Cardiac muscle cell (in vitro differentiated cells and primary cell): ENCODE measurements at regions not wholly inside any gene's neighbourhood (a gene's known extent, or its start where the extent isn't known, plus 50 kb on each side); places are given as distances from the start of the nearest gene placed in this dataset.

Experiments
- DNase-seq, 2 donors: peaks; one replicate each; pipeline versions ENCODE4 v3.0.0 to v3.0.0-alpha.2; 2010 to 2017; ENCODE audit warnings: low read depth in 1 of 2, low spot score in 1 of 2
- H3K27ac ChIP-seq: fragments of 200-600 bp; sonication (generic); 2 replicates; pipeline ENCODE4 v1.5.1; 2016
- H3K27me3 ChIP-seq: fragments of 200-600 bp; sonication (generic); 2 replicates; pipeline ENCODE4 v1.6.0; 2016; ENCODE audit warnings: control low read depth
- H3K36me3 ChIP-seq: fragments of 200-600 bp; sonication (generic); 2 replicates; pipeline ENCODE4 v1.5.1; 2016; ENCODE audit warnings: control low read depth
- H3K4me1 ChIP-seq: fragments of 200-600 bp; sonication (generic); 2 replicates; pipeline ENCODE4 v1.8.1; 2017; ENCODE audit warnings: low read depth, mild to moderate bottlenecking, mixed run types
- H3K4me3 ChIP-seq: fragments of 200-600 bp; sonication (generic); 2 replicates; pipeline ENCODE4 v1.5.1; 2016; ENCODE audit warnings: mild to moderate bottlenecking
- H3K9me3 ChIP-seq: fragments of 200-600 bp; sonication (generic); 2 replicates; pipeline ENCODE4 v1.5.1; 2017; ENCODE audit warnings: low read depth, mild to moderate bottlenecking, control low read depth
- TF ChIP-seq, protein P1 (sequence below): IDR thresholded peaks from 2 replicates; pipeline ENCODE4 v1.5.1; 2012; ENCODE audit warnings: low read depth, mild to moderate bottlenecking, low read length

DNA sequence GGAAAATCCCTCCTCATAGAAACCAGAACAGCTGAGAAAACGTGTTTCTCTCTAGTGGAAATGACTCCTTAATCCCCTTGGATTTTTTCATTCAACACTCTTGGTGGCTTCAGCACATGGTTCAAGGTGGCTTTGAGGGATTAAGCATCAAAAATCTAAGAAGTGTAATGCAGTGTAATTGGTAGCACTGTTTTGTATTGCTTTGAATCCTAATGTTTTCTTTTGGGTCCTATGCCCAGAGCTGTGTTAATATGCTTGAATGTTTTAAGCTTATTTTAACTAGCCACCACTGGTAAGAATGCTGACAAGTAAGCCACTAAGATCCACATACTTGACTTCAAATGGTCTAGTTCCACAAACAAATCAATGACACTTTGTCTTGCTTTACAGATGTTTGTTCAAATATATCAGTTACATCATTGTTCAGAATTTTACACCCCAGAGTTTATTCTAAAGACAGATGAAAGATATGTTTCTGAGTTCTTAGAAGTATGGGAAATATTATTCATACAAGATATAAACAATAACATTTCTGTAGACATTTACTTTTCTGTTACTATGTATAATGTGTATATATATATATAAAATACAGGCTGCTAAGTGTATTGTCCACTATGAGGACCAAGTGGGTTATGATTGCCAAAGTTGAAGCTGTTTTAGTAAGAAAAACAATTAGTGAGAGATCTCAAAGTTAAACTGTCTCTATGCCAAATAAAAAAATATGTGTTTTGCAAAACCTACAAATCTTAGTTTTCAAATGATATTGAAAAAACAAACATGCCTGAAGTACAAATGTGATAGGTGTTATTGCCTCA, 220.8 kb downstream of the OGFRL1 start:
- Histone ChIP-seq H3K27ac (no peak overlapping the region), H3K4me1 (no peaks in the 10 kb centered on the region), H3K4me3 (no peak overlapping the region), H3K27me3 (no peaks in the 10 kb centered on the region), H3K36me3 (no peaks in the 10 kb centered on the region), H3K9me3 (no peaks in the 10 kb centered on the region)
- no peak for DNase-seq
- TF ChIP-seq, protein P1, sequence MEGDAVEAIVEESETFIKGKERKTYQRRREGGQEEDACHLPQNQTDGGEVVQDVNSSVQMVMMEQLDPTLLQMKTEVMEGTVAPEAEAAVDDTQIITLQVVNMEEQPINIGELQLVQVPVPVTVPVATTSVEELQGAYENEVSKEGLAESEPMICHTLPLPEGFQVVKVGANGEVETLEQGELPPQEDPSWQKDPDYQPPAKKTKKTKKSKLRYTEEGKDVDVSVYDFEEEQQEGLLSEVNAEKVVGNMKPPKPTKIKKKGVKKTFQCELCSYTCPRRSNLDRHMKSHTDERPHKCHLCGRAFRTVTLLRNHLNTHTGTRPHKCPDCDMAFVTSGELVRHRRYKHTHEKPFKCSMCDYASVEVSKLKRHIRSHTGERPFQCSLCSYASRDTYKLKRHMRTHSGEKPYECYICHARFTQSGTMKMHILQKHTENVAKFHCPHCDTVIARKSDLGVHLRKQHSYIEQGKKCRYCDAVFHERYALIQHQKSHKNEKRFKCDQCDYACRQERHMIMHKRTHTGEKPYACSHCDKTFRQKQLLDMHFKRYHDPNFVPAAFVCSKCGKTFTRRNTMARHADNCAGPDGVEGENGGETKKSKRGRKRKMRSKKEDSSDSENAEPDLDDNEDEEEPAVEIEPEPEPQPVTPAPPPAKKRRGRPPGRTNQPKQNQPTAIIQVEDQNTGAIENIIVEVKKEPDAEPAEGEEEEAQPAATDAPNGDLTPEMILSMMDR: no peak

DNA sequence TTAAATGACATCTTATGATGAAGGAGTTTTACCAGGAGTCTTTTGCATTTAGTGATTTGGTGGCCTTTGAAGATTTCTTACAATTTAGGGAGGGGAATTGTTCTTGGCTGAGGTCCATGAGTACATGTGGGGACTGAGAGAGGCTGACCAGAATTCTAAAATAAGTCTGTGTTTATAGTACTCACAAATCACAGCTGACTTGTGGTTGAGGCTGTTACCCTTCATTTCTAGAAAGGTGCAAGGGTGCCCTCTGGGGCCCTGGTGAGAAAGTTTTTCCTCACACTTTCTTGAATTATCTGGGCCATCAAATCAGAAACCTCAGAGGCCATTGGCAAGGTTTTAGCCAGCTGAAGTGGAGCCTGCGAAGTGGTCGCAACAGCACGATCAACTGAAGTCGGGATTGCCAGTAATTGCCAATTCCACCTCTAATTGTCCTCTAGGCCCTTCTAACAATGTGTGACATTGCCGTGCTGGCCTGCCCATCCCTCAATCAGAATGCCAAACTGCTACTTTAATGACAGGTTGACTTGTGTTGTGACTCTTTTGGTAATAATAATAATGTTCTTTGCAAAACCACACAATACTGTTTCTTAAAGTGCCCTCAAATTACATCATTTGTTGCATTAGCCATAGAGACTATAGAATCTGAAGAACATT, 221.6 kb downstream of the OGFRL1 start:
- no peak overlapping the region for H3K4me3 ChIP-seq
- peak in 1 of 2 donors; percentile 80 for DNase-seq
- H3K27me3 ChIP-seq: no peaks in the 10 kb centered on the region
- H3K36me3 ChIP-seq: no peaks in the 10 kb centered on the region
- TF ChIP-seq, protein P1: peak; percentile 70
- no peak overlapping the region for H3K27ac ChIP-seq
- no peaks in the 10 kb centered on the region for H3K9me3 ChIP-seq
- no peaks in the 10 kb centered on the region for H3K4me1 ChIP-seq

DNA sequence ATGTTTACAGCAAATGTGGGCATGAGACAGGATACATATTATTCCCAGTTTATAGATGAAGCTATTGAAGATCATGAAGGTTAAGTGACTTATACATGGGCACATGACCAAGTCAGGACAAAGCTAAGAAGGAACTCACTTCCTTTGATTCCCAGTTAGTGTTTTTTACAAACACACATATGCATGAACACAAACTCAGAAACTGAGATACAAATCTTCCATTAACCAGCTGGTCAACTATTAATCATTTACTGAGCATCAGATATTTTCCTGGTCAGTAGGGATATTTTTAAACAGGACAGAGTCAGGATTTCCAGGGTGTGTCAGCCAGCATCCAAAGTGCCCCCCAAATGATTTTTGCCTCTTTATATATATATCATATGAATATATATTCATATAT, 222.2 kb downstream of the OGFRL1 start:
- no peak for DNase-seq
- no peak overlapping the region for H3K27ac ChIP-seq
- TF ChIP-seq, protein P1: no peak
- no peaks in the 10 kb centered on the region for H3K27me3 ChIP-seq
- no peak overlapping the region for H3K4me3 ChIP-seq
- no peaks in the 10 kb centered on the region for H3K9me3 ChIP-seq
- H3K36me3 ChIP-seq: no peaks in the 10 kb centered on the region
- no peaks in the 10 kb centered on the region for H3K4me1 ChIP-seq

DNA sequence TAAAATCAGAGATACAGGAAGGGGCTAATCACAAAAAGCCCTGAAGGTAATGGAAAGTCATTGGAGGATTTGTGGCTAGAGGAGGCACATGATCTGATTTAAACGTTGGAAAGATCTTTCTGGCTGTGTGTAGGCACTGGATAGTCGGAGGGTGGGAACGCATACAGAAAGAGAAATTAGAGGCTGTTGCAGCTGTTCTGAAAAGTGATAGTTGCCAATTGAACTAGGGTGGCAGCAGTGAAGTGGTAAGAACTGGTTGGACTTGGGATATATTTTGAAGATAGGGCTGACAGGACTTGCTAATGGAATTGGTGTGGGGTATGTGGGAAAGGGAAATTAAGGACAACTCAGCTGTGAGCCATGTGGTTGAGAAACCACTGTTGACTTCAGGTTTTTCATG, 223.6 kb downstream of the OGFRL1 start:
- no peak overlapping the region for H3K27ac ChIP-seq
- no peaks in the 10 kb centered on the region for H3K9me3 ChIP-seq
- no peak overlapping the region for H3K4me3 ChIP-seq
- no peak for DNase-seq
- TF ChIP-seq, protein P1: no peak
- H3K27me3 ChIP-seq: no peaks in the 10 kb centered on the region
- no peaks in the 10 kb centered on the region for H3K4me1 ChIP-seq
- no peaks in the 10 kb centered on the region for H3K36me3 ChIP-seq

DNA sequence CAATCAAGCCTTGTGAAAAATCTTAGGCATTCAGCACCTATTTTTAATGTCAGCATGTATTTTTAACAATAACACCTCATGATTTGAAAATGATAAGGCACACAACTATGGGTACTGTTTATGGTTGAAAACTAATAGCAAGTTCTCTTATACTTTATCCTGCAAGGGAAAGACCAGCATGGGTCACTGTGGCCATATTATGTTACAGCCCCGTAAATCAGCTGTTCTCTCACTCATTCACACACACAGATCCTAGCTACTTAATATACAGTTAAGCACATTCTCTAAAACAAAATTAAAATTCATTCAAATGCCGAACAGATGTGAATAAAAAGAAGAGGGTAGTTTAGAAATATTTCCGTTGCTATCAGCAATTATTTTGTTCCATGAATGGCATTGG, 224.4 kb downstream of the OGFRL1 start:
- Histone ChIP-seq H3K9me3 (no peaks in the 10 kb centered on the region), H3K27ac (no peak overlapping the region), H3K4me3 (no peak overlapping the region), H3K27me3 (no peaks in the 10 kb centered on the region), H3K36me3 (no peaks in the 10 kb centered on the region), H3K4me1 (no peaks in the 10 kb centered on the region)
- no peak for DNase-seq
- TF ChIP-seq, protein P1: no peak
